Tibial artery (tissue), 4 donors: ENCODE measurements at regions not wholly inside any gene's neighbourhood (a gene's known extent, or its start where the extent isn't known, plus 50 kb on each side); places are given as distances from the start of the nearest gene placed in this dataset.

Source experiments
- DNase-seq, 2 donors: peaks; one replicate each; pipeline ENCODE4 v3.0.0-alpha.2; 2019
- H3K27ac ChIP-seq, 2 donors: fragments of 200-600 bp; sonication (generic) in 1 of 2; 1 replicate in 1 of 2; 2 replicates in 1 of 2; pipeline ENCODE4 v1.5.1; 2018 to 2019; ENCODE audit warnings: mild to moderate bottlenecking in 1 of 2
- H3K27me3 ChIP-seq, 2 donors: fragments of 200-600 bp; sonication (generic) in 1 of 2; one replicate each; pipeline versions ENCODE4 v1.5.1 to v1.6.0; 2016 to 2019
- H3K36me3 ChIP-seq, 3 donors: fragments of 200-600 bp; sonication (generic) in 2 of 3; one replicate each; pipeline ENCODE4 v1.5.1; 2016 to 2019; ENCODE audit warnings: mild to moderate bottlenecking in 2 of 3
- H3K4me1 ChIP-seq, 4 donors: fragments of 200-600 bp; sonication (generic) in 2 of 4; 1 replicate in 3 of 4; 2 replicates in 1 of 4; pipeline ENCODE4 v1.5.1; 2016 to 2019
- H3K4me3 ChIP-seq, 2 donors: fragments of 200-600 bp; sonication (generic) in 1 of 2; 1 replicate in 1 of 2; 2 replicates in 1 of 2; pipeline ENCODE4 v1.5.1; 2018 to 2019; ENCODE audit warnings: mild to moderate bottlenecking in 2 of 2
- H3K9me3 ChIP-seq, 3 donors: fragments of 200-600 bp; sonication (generic) in 1 of 3; one replicate each; pipeline ENCODE4 v1.5.1; 2016 to 2019
- CTCF ChIP-seq, 2 experiments: fragments of 200-600 bp in 1 of 2; fragments of 450-650 bp in 1 of 2; IDR thresholded peaks; one replicate each; pipeline ENCODE4 v1.5.1; 2017 to 2019; ENCODE audit warnings: antibody characterized with exemption in 2 of 2, mild to moderate bottlenecking in 1 of 2, moderate library complexity in 1 of 2
- intact Hi-C: fragments of 100-400 bp; cut with DNase I; formaldehyde crosslinking; loops from one replicate; pipeline ENCODE4 v1.15.0; 2023; ENCODE audit warnings: low total_unique reads

- no peak overlapping the region for H3K4me3 ChIP-seq
- no peaks in the 10 kb centered on the region for H3K9me3 ChIP-seq
- no peaks in the 10 kb centered on the region for H3K27me3 ChIP-seq
- peaks cover 0 to 24% (median 19%) of the 10 kb centered on the region in 4 donors for H3K4me1 ChIP-seq
- no peak for TF ChIP-seq CTCF (IDR thresholded peaks at IDR 0.05)
- H3K36me3 ChIP-seq: no peaks in the 10 kb centered on the region
- DNase-seq: no peak
- H3K27ac ChIP-seq: peak overlapping the region in 1 of 2 donors; percentile 56
- intact Hi-C loops: no loop called here
These were observed 93.8 kb upstream of the MBOAT2 start for GRCh38 chr2:9097239-9097638.

- H3K27me3 ChIP-seq: no peaks in the 10 kb centered on the region
- intact Hi-C loops: no loop called here
- H3K36me3 ChIP-seq: no peaks in the 10 kb centered on the region
- no peaks in the 10 kb centered on the region for H3K9me3 ChIP-seq
- H3K27ac ChIP-seq: peak overlapping the region in 1 of 2 donors; percentile 56
- no peak for DNase-seq
- TF ChIP-seq CTCF (IDR thresholded peaks at IDR 0.05): no peak
- no peak overlapping the region for H3K4me3 ChIP-seq
- peaks cover 0 to 24% (median 19%) of the 10 kb centered on the region in 4 donors for H3K4me1 ChIP-seq
These were observed 93.3 kb upstream of the MBOAT2 start for GRCh38 chr2:9096761-9097160.

- intact Hi-C loops: no loop called here
- H3K27ac ChIP-seq: peak overlapping the region in 1 of 2 donors; percentile 56
- peak overlapping the region; percentile 28 to 42 for H3K4me3 ChIP-seq
- H3K4me1 ChIP-seq: peaks cover 0 to 24% (median 19%) of the 10 kb centered on the region in 4 donors
- no peak for TF ChIP-seq CTCF (IDR thresholded peaks at IDR 0.05)
- DNase-seq: peak; percentile 55 to 84
- no peaks in the 10 kb centered on the region for H3K27me3 ChIP-seq
- H3K36me3 ChIP-seq: no peaks in the 10 kb centered on the region
- H3K9me3 ChIP-seq: no peaks in the 10 kb centered on the region
These were observed 92.2 kb upstream of the MBOAT2 start for GRCh38 chr2:9095690-9096089.

GRCh38 chr2:9095226-9095625 is 91.7 kb upstream of the MBOAT2 start:
- peaks cover 0 to 24% (median 19%) of the 10 kb centered on the region in 4 donors for H3K4me1 ChIP-seq
- H3K36me3 ChIP-seq: no peaks in the 10 kb centered on the region
- H3K27ac ChIP-seq: peak overlapping the region in 1 of 2 donors; percentile 56
- peak overlapping the region; percentile 28 to 42 for H3K4me3 ChIP-seq
- H3K27me3 ChIP-seq: no peaks in the 10 kb centered on the region
- no peak for DNase-seq
- H3K9me3 ChIP-seq: no peaks in the 10 kb centered on the region
- intact Hi-C loops: no loop called here
- no peak for TF ChIP-seq CTCF (IDR thresholded peaks at IDR 0.05)

- Histone ChIP-seq H3K27me3 (no peaks in the 10 kb centered on the region), H3K4me3 (no peak overlapping the region), H3K27ac (no peak overlapping the region), H3K9me3 (no peaks in the 10 kb centered on the region), H3K36me3 (no peaks in the 10 kb centered on the region), H3K4me1 (peaks cover 0 to 24% (median 19%) of the 10 kb centered on the region in 4 donors)
- intact Hi-C loops: no loop called here
- DNase-seq: no peak
- no peak for TF ChIP-seq CTCF (IDR thresholded peaks at IDR 0.05)
These were observed 90.6 kb upstream of the MBOAT2 start for GRCh38 chr2:9094117-9094516.

GRCh38 chr2:9093324-9093723 is 89.8 kb upstream of the MBOAT2 start:
- Histone ChIP-seq H3K36me3 (no peaks in the 10 kb centered on the region), H3K4me1 (peaks cover 0 to 24% (median 19%) of the 10 kb centered on the region in 4 donors), H3K27ac (no peak overlapping the region), H3K9me3 (no peaks in the 10 kb centered on the region), H3K4me3 (no peak overlapping the region), H3K27me3 (no peaks in the 10 kb centered on the region)
- TF ChIP-seq CTCF (IDR thresholded peaks at IDR 0.05): no peak
- intact Hi-C loops: no loop called here
- DNase-seq: no peak
